Heart left ventricle (tissue), 16 donors: ENCODE measurements at regions not wholly inside any gene's neighbourhood (a gene's known extent, or its start where the extent isn't known, plus 50 kb on each side); places are given as distances from the start of the nearest gene placed in this dataset.
"Not testable (repeated sequence)": the region's sequence is repeated elsewhere in the genome, so short reads cannot be mapped to it uniquely, and the experiment has no call there.

Experiments
- ATAC-seq, 4 donors: fragments of 200-7000 bp; cut with Tn5 transposase; one replicate each; pipeline ENCODE4 v1.9.1; 2020 to 2022; ENCODE audit warnings: moderate library complexity in 4 of 4, mild to moderate bottlenecking in 3 of 4, moderate number of reproducible peaks in 1 of 4
- DNase-seq, 5 donors: peaks; one replicate each; pipeline ENCODE4 v3.0.0-alpha.2; 2020
- H3K27ac ChIP-seq, 12 donors: fragments of 200-600 bp; sonication (generic) in 4 of 12; one replicate each; pipeline versions ENCODE4 v1.5.0 to v1.8.0; 2016 to 2022; ENCODE audit warnings: mild to moderate bottlenecking in 2 of 12
- H3K27me3 ChIP-seq, 9 donors: fragments of 200-600 bp; sonication (generic) in 2 of 9; one replicate each; pipeline versions ENCODE4 v1.5.1 to v1.8.0; 2016 to 2022; ENCODE audit warnings: mild to moderate bottlenecking in 3 of 9
- H3K36me3 ChIP-seq, 9 donors: fragments of 200-600 bp; sonication (generic) in 2 of 9; one replicate each; pipeline versions ENCODE4 v1.5.0 to v1.8.0; 2018 to 2022; ENCODE audit warnings: mild to moderate bottlenecking in 2 of 9
- H3K4me1 ChIP-seq, 12 donors: fragments of 200-600 bp; sonication (generic) in 4 of 12; one replicate each; pipeline versions ENCODE4 v1.5.0 to v1.8.0; 2016 to 2022; ENCODE audit warnings: mild to moderate bottlenecking in 3 of 12
- H3K4me3 ChIP-seq, 12 donors: fragments of 200-600 bp; sonication (generic) in 4 of 12; one replicate each; pipeline versions ENCODE4 v1.5.0 to v1.8.0; 2017 to 2022; ENCODE audit warnings: mild to moderate bottlenecking in 9 of 12, moderate library complexity in 4 of 12
- H3K9me3 ChIP-seq, 12 donors: fragments of 200-600 bp; sonication (generic) in 4 of 12; one replicate each; pipeline versions ENCODE4 v1.5.0 to v1.8.0; 2016 to 2022; ENCODE audit warnings: mild to moderate bottlenecking in 1 of 12
- POLR2A ChIP-seq, 2 donors: fragments of 450-650 bp; IDR thresholded peaks; one replicate each; pipeline ENCODE4 v1.6.1; 2017; ENCODE audit warnings: antibody characterized with exemption in 2 of 2, mild to moderate bottlenecking in 2 of 2, moderate library complexity in 2 of 2
- WGBS, 4 donors: extraction: QIAGEN DNeasy Blood & Tissue Kit in 2 of 4; methylation state at CpG; one replicate each; pipeline versions ENCODE4 v1.1.5 to v1.1.7; 2013 to 2018; 5-methylcytosine and 5-hydroxymethylcytosine counted together
- intact Hi-C, 10 donors: fragments of 100-400 bp; cut with DNase I; formaldehyde crosslinking; loops; one replicate each; pipeline versions ENCODE4 v1.11.1 to v1.14.2; 2022
- TF ChIP-seq, protein P1 (sequence below), 12 donors: fragments of 200-600 bp; sonication (generic) in 4 of 12; IDR thresholded peaks; one replicate each; pipeline versions ENCODE4 v1.5.0 to v1.8.0; 2018 to 2022; ENCODE audit warnings: antibody characterized with exemption in 12 of 12, mild to moderate bottlenecking in 5 of 12
- donor health status: ischemic (EF 13 %, LVEDD 7.1; RV severe dilation, severe dysfunction).
- donor health status: healthy with polysubstance abuse.
- donor health status: DM: no; HTN: yes; CAD: no.
- donor health status: DM: no; HTN: no; CAD: no.
- donor health status: ischemic (EF 25% LVEDD 6.9; RV normal size, moderate dysfunction).
- donor health status: ischemic (EF 25% LVEDD 5.7; RV mildly dilated, moderate dysfunction).
- donor health status: healthy.
- donor health status: DM: yes; HTN: yes; CAD: no.
- donor health status: ischemic (EF 35%, LVEDD 5.7; RV mildly dilated, moderate dysfunction).
- donor health status: nonischemic (EF 11% LVEDD 7.7; RV severe dilation, severe dysfunction).
- donor health status: DM: yes; HTN: yes; CAD: no.
- donor health status: PGD.
- donor health status: ischemic (EF 29% LVEDD 5.4; RV normal size, mild dysfunction).
- donor health status: nonischemic (EF 23%, LVEDD 6.1; RV moderate dilation, normal function).

DNA sequence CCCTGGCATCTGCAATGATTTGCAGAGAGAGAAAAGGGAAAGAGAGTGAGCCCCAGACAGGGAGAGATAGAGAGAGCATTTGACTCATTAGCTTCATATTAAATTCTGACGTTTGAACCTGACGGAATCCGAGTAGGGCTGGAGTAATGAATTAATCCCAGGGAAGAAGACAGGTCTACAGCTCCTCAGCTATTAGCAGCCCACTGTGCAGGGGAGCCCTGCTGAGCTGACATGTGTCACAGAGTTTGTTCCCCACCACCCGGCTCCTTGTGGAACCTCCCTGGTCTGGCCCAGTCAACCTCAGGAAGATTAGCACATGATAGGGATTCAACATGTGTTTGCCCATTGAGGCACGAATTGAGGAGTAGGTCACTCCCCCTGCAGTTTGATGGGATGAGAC is 404.0 kb downstream of the BUD13 start:
- no peak for DNase-seq
- Histone ChIP-seq H3K4me3 (no peak overlapping the region), H3K27me3 (peaks cover 0 to 5% (median 0%) of the 10 kb centered on the region in 9 donors), H3K4me1 (no peaks in the 10 kb centered on the region), H3K36me3 (no peaks in the 10 kb centered on the region), H3K9me3 (no peaks in the 10 kb centered on the region), H3K27ac (no peak overlapping the region)
- ATAC-seq, result no peak
- TF ChIP-seq POLR2A (IDR thresholded peaks at IDR 0.05), result no peak
- TF ChIP-seq, protein P1, sequence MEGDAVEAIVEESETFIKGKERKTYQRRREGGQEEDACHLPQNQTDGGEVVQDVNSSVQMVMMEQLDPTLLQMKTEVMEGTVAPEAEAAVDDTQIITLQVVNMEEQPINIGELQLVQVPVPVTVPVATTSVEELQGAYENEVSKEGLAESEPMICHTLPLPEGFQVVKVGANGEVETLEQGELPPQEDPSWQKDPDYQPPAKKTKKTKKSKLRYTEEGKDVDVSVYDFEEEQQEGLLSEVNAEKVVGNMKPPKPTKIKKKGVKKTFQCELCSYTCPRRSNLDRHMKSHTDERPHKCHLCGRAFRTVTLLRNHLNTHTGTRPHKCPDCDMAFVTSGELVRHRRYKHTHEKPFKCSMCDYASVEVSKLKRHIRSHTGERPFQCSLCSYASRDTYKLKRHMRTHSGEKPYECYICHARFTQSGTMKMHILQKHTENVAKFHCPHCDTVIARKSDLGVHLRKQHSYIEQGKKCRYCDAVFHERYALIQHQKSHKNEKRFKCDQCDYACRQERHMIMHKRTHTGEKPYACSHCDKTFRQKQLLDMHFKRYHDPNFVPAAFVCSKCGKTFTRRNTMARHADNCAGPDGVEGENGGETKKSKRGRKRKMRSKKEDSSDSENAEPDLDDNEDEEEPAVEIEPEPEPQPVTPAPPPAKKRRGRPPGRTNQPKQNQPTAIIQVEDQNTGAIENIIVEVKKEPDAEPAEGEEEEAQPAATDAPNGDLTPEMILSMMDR (IDR thresholded peaks at IDR 0.05), result no peak
- WGBS, 4 donors, result 65 to 85% (median 70%) methylated on average over 4 to 5 of the region's 5 CpGs
- intact Hi-C loops, result no loop called here

DNA sequence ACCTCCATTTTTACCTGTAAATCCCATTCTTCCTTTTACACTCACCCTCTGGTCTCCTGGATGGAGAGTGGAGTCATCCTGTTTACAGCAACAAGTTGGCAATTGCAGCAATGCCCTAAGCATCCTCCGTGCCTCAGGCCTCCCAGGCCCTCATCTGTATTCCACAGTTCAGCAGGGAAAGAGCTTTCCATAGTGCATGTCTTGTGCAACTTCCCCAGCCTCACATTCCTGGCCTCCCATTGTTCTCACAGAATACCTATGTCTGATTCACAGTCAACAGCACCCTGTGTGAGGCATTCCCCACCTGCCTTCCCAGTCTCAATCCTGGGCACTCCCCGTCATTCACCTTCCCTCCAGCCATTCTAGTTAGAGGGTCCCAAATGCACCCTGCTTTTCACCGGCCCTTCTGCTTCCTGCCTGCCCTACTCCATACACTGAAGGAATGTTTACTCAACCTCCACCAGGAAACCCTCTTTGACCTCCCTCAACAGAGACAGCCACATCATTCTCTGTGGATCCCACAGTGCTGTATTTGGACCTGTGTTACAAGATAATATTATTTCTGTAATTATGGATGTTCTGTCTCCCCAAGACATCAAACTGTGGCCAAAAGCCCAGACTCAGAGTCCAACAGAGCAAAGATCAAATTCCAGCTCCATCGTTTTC is 405.7 kb downstream of the BUD13 start:
- ATAC-seq, result no peak
- TF ChIP-seq, protein P1 (IDR thresholded peaks at IDR 0.05), result no peak
- no peak for TF ChIP-seq POLR2A (IDR thresholded peaks at IDR 0.05)

DNA sequence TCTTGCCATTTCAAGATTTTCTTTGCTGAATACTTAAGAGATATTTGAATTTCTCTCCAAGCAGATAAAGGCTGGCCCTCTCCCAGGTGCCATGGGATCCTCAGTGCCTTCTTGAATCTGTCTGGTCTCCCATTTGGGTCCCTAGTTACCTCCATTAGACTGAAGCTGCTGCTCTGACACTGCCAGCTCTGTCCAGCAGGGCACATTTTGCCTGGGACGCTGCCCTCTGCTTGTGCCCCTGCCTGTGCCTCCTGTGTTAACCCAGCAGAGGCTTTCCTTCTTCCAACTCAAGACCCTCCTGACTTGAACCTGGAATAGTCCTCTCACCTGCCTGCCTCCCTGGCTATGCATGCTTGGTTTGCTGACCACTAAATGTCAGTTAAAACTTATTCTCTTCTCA is 406.3 kb downstream of the BUD13 start:
- Histone ChIP-seq H3K4me3 (no peak overlapping the region), H3K27ac (no peak overlapping the region), H3K9me3 (no peaks in the 10 kb centered on the region), H3K27me3 (peaks cover 0 to 13% (median 2%) of the 10 kb centered on the region in 9 donors), H3K4me1 (no peaks in the 10 kb centered on the region), H3K36me3 (no peaks in the 10 kb centered on the region)
- DNase-seq (no peak), ATAC-seq (no peak)
- intact Hi-C loops, result no loop called here
- TF ChIP-seq, protein P1 (IDR thresholded peaks at IDR 0.05), result no peak
- TF ChIP-seq POLR2A (IDR thresholded peaks at IDR 0.05), result no peak
- whole genome bisulfite sequencing, 4 donors, result 42 to 67% (median 59%) methylated on average over 1 of the region's 1 CpG

More for the DNA sequence above, 405.7 kb downstream of the BUD13 start:
- intact Hi-C loops, result no loop called here
- DNase-seq, result no peak
- Histone ChIP-seq H3K27ac (no peak overlapping the region), H3K27me3 (peaks cover 0 to 11% (median 2%) of the 10 kb centered on the region in 9 donors), H3K9me3 (no peaks in the 10 kb centered on the region), H3K4me1 (no peaks in the 10 kb centered on the region), H3K4me3 (no peak overlapping the region), H3K36me3 (no peaks in the 10 kb centered on the region)
- 41 to 56% (median 46%) methylated on average over 4 of the region's 4 CpGs for WGBS, 4 donors

DNA sequence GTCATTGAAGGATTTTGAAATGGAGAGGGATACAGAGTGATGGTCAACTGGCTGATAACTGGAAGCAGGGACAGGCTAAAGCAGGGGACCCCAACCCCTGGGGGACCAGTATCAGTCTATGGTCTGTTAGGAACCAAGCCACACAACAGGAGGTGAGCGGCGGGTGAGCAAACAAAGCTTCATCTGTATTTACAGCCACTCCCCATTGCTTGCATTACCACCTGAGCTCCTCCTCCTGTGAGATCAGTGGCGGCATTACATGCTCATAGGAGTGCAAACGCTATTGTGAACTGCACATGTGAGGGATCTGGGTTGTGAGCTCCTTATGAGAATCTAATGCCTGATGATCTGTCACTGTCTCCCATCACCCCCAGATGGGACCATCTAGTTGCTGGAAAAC is 407.9 kb downstream of the BUD13 start:
- H3K27me3 ChIP-seq, result peaks cover 0 to 25% (median 2%) of the 10 kb centered on the region in 9 donors
- ATAC-seq, H3K4me1 ChIP-seq: not testable (repeated sequence)

DNA sequence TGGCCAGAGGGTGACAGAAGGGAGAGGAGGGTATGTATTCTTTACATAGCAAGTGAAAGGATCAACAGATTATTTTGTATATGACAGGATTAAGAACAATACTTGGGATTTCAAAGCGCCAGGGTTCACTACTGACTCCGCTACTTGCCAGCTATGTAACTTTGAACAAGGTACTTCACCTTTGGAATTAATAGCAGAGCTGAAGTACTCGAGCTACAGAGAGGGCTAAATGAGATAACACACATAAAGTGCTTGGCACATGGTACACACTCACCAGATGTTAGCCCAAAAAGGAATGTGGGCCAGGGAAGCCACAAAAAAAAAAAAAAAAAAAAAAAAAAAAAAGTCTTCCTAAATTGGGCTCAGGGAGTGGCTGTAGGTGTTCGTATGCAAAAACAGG is 408.4 kb downstream of the BUD13 start:
- Histone ChIP-seq H3K9me3 (no peaks in the 10 kb centered on the region), H3K4me3 (no peak overlapping the region), H3K27ac (no peak overlapping the region), H3K27me3 (peaks cover 0 to 29% (median 2%) of the 10 kb centered on the region in 9 donors), H3K36me3 (no peaks in the 10 kb centered on the region), H3K4me1 (no peaks in the 10 kb centered on the region)
- no peak for DNase-seq
- 39 to 53% (median 45%) methylated on average over 4 of the region's 4 CpGs for WGBS, 4 donors
- TF ChIP-seq POLR2A (IDR thresholded peaks at IDR 0.05), result no peak
- TF ChIP-seq, protein P1 (IDR thresholded peaks at IDR 0.05), result no peak
- no peak for ATAC-seq
- intact Hi-C loops, result no loop called here

More for the DNA sequence above, 407.9 kb downstream of the BUD13 start:
- H3K27ac ChIP-seq, H3K36me3 ChIP-seq, intact Hi-C loops, H3K9me3 ChIP-seq, H3K4me3 ChIP-seq, DNase-seq: not testable (repeated sequence)
- 91 to 97% (median 95%) methylated on average over 4 of the region's 4 CpGs for WGBS, 4 donors
